ENCODE measurements at regions not wholly inside any gene's neighbourhood (a gene's known extent, or its start where the extent isn't known, plus 50 kb on each side); places are given as distances from the start of the nearest gene placed in this dataset.

DNA sequence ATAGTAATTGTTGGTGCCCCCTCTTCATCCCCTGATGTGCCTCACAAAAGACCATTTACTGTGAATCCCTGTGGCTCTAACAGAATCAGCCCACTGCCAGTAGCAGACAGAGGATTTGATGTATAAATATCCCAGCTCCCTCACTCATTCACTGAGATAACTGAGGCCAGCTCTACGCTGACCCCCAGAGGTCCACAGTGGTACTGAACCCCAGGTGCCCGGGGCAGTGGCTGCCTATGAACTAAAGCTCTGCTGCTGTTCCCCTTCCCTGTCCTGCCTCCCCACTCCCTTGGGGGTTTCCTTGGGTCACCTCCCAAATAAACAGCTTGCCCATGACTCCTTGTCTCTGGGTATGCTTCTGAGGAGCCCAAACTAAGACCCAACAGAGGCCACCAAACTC is 295.8 kb downstream of the FOXL1 start:
- Histone ChIP-seq H3K18ac (ENCODE audit: low read length) (no peak overlapping the region), H3K23ac (ENCODE audit: low read depth, low read length, poor library complexity) (no peak overlapping the region), H3K14ac (ENCODE audit: low read length) (no peak overlapping the region), H3K4me1 (ENCODE audit: control insufficient read depth in 2 of 2, insufficient read depth in 1 of 2, low read depth in 1 of 2, low read length in 2 of 2) (peaks cover 0 to 9% of the 10 kb centered on the region in 2 donors), H3K27me3 (ENCODE audit: control insufficient read depth in 3 of 3, insufficient read depth in 3 of 3, low read depth in 1 of 3, low read length in 3 of 3) (peaks cover 0 to 12% (median 0%) of the 10 kb centered on the region in 3 experiments), H3K79me1 (ENCODE audit: low read depth, low read length) (no peaks in the 10 kb centered on the region), H3K36me3 (replicated peaks in 1 of 2; ENCODE audit: control insufficient read depth in 2 of 2, insufficient read depth in 2 of 2, low read length in 2 of 2) (no peaks in the 10 kb centered on the region), H3K4me2 (ENCODE audit: insufficient read depth, low read length, poor library complexity, severe bottlenecking) (no peak overlapping the region), H2BK15ac (ENCODE audit: low read length) (no peak overlapping the region), H3K4ac (ENCODE audit: low read length) (no peak overlapping the region), H2BK5ac (ENCODE audit: low read length) (no peak overlapping the region), H2AK5ac (ENCODE audit: low read depth, low read length) (no peak overlapping the region), H3K9ac (ENCODE audit: low read depth, low read length, poor library complexity) (no peak overlapping the region), H4K91ac (ENCODE audit: low read depth, low read length, poor library complexity) (no peak overlapping the region), H4K8ac (ENCODE audit: low read depth, low read length) (no peak overlapping the region), H3K4me3 (ENCODE audit: low read length in 2 of 2) (no peak overlapping the region), H2AFZ (ENCODE audit: low read length) (no peak overlapping the region), H3K9me3 (replicated peaks in 1 of 2; ENCODE audit: control insufficient read depth in 2 of 2, insufficient read depth in 1 of 2, low read depth in 1 of 2, low read length in 2 of 2) (peaks cover 0 to 5% of the 10 kb centered on the region in 2 donors), H3K27ac (replicated peaks; ENCODE audit: low read length) (no peak overlapping the region), H2BK120ac (ENCODE audit: low read depth, low read length) (no peak overlapping the region), H2BK12ac (ENCODE audit: low read length) (no peak overlapping the region)
- no peak for DNase-seq (ENCODE audit: low spot score)
- no CpG with 5 or more reads among the region's 2 CpGs for WGBS, 2 donors (ENCODE audit: extremely low coverage in 2 of 2, insufficient read length in 2 of 2, insufficient replicate concordance in 1 of 2)

DNA sequence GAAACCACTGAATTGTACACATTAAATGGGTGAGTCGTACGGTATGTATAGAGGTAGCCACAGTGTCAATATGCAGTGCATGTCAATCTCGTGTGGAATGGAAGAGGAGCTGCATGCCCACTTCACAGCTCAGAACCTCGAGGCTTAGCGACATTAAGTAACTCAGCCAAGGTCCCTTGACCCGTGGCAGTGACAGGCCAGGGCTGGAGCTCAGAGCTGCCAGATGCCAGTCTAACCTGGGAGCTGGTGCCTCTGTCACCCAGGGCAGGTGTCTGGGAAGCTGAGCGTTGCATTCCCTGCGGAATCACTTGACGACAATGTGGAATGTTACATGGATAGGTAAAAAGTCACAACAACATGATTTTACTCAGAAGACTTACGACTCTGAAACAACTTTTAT is 298.1 kb downstream of the FOXL1 start:
- H3K18ac ChIP-seq (ENCODE audit: low read length): no peak overlapping the region
- no peak overlapping the region for H3K4me3 ChIP-seq (ENCODE audit: low read length in 2 of 2)
- H3K23ac ChIP-seq (ENCODE audit: low read depth, low read length, poor library complexity): no peak overlapping the region
- peaks cover 0 to 9% of the 10 kb centered on the region in 2 donors for H3K4me1 ChIP-seq (ENCODE audit: control insufficient read depth in 2 of 2, insufficient read depth in 1 of 2, low read depth in 1 of 2, low read length in 2 of 2)
- no CpG with 5 or more reads among the region's 10 CpGs for WGBS, 2 donors (ENCODE audit: extremely low coverage in 2 of 2, insufficient read length in 2 of 2, insufficient replicate concordance in 1 of 2)
- no peak overlapping the region for H3K4ac ChIP-seq (ENCODE audit: low read length)
- no peak overlapping the region for H3K9ac ChIP-seq (ENCODE audit: low read depth, low read length, poor library complexity)
- peak overlapping the region; percentile 19 for H2BK5ac ChIP-seq (ENCODE audit: low read length)
- no peak overlapping the region for H2AFZ ChIP-seq (ENCODE audit: low read length)
- no peak overlapping the region for H3K27ac ChIP-seq (replicated peaks; ENCODE audit: low read length)
- H3K36me3 ChIP-seq (replicated peaks in 1 of 2; ENCODE audit: control insufficient read depth in 2 of 2, insufficient read depth in 2 of 2, low read length in 2 of 2): no peaks in the 10 kb centered on the region
- no peak overlapping the region for H4K91ac ChIP-seq (ENCODE audit: low read depth, low read length, poor library complexity)
- H3K27me3 ChIP-seq (ENCODE audit: control insufficient read depth in 3 of 3, insufficient read depth in 3 of 3, low read depth in 1 of 3, low read length in 3 of 3): peaks cover 0 to 22% (median 0%) of the 10 kb centered on the region in 3 experiments
- H2BK15ac ChIP-seq (ENCODE audit: low read length): no peak overlapping the region
- DNase-seq (ENCODE audit: low spot score): no peak
- H2AK5ac ChIP-seq (ENCODE audit: low read depth, low read length): no peak overlapping the region
- H3K14ac ChIP-seq (ENCODE audit: low read length): no peak overlapping the region
- H2BK120ac ChIP-seq (ENCODE audit: low read depth, low read length): no peak overlapping the region
- no peak overlapping the region for H4K8ac ChIP-seq (ENCODE audit: low read depth, low read length)
- H3K79me1 ChIP-seq (ENCODE audit: low read depth, low read length): no peaks in the 10 kb centered on the region
- H3K4me2 ChIP-seq (ENCODE audit: insufficient read depth, low read length, poor library complexity, severe bottlenecking): no peak overlapping the region
- peaks cover 0 to 5% of the 10 kb centered on the region in 2 donors for H3K9me3 ChIP-seq (replicated peaks in 1 of 2; ENCODE audit: control insufficient read depth in 2 of 2, insufficient read depth in 1 of 2, low read depth in 1 of 2, low read length in 2 of 2)
- no peak overlapping the region for H2BK12ac ChIP-seq (ENCODE audit: low read length)

DNA sequence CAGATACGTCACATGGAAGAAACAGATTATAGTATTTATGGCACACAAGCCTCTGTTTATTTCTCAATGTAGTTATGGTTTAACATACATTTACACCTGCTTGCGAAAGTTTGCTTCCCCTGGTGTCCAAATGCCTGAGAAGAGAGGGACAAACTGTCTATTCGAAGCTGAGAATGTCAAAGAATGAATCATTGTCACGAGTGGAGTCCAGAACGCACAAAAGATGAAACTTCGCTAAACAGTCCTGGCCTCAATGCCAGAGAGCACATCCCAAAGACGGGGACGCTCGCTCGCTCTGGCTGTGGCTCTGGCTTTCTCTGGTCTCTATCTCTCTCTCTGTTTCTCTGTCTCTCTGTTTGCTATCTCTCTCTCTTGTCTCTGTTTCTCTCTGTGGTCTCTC is 298.8 kb downstream of the FOXL1 start:
- Histone ChIP-seq H4K91ac (ENCODE audit: low read depth, low read length, poor library complexity) (no peak overlapping the region), H3K4me3 (ENCODE audit: low read length in 2 of 2) (no peak overlapping the region), H3K79me1 (ENCODE audit: low read depth, low read length) (no peaks in the 10 kb centered on the region), H3K18ac (ENCODE audit: low read length) (no peak overlapping the region), H2AK5ac (ENCODE audit: low read depth, low read length) (no peak overlapping the region), H3K9ac (ENCODE audit: low read depth, low read length, poor library complexity) (no peak overlapping the region), H2BK5ac (ENCODE audit: low read length) (no peak overlapping the region), H3K4me1 (ENCODE audit: control insufficient read depth in 2 of 2, insufficient read depth in 1 of 2, low read depth in 1 of 2, low read length in 2 of 2) (peaks cover 0 to 9% of the 10 kb centered on the region in 2 donors), H3K36me3 (replicated peaks in 1 of 2; ENCODE audit: control insufficient read depth in 2 of 2, insufficient read depth in 2 of 2, low read length in 2 of 2) (no peaks in the 10 kb centered on the region), H3K4ac (ENCODE audit: low read length) (no peak overlapping the region), H3K4me2 (ENCODE audit: insufficient read depth, low read length, poor library complexity, severe bottlenecking) (no peak overlapping the region), H2BK12ac (ENCODE audit: low read length) (no peak overlapping the region), H2AFZ (ENCODE audit: low read length) (no peak overlapping the region), H3K9me3 (replicated peaks in 1 of 2; ENCODE audit: control insufficient read depth in 2 of 2, insufficient read depth in 1 of 2, low read depth in 1 of 2, low read length in 2 of 2) (peaks cover 0 to 5% of the 10 kb centered on the region in 2 donors), H2BK15ac (ENCODE audit: low read length) (no peak overlapping the region), H3K27me3 (ENCODE audit: control insufficient read depth in 3 of 3, insufficient read depth in 3 of 3, low read depth in 1 of 3, low read length in 3 of 3) (peaks cover 0 to 22% (median 0%) of the 10 kb centered on the region in 3 experiments), H2BK120ac (ENCODE audit: low read depth, low read length) (no peak overlapping the region), H3K23ac (ENCODE audit: low read depth, low read length, poor library complexity) (no peak overlapping the region), H4K8ac (ENCODE audit: low read depth, low read length) (no peak overlapping the region), H3K27ac (replicated peaks; ENCODE audit: low read length) (no peak overlapping the region), H3K14ac (ENCODE audit: low read length) (no peak overlapping the region)
- no peak for DNase-seq (ENCODE audit: low spot score)
- WGBS, 2 donors (ENCODE audit: extremely low coverage in 2 of 2, insufficient read length in 2 of 2, insufficient replicate concordance in 1 of 2): no CpG with 5 or more reads among the region's 10 CpGs

DNA sequence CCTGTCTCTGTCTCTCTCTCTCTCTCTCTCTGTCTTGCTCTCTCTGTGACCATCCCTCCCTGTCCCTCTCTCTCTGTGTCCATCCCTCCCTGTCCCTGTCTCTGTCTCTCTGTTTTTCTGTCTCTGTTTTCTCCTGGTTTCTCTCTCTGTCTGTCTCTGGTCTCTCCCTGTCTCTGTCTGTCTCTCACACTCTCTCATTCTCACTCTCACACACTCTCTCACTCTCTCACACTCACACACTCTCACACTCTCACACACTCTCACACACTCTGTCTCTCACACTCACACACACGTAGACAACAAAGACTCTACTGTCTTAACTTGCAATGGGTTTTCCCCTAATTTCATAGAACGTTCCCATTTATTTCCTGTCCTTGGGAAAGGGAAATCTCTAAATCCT is 299.5 kb downstream of the FOXL1 start:
- H3K36me3 ChIP-seq (replicated peaks in 1 of 2; ENCODE audit: control insufficient read depth in 2 of 2, insufficient read depth in 2 of 2, low read length in 2 of 2): no peaks in the 10 kb centered on the region
- no peak overlapping the region for H3K18ac ChIP-seq (ENCODE audit: low read length)
- no peaks in the 10 kb centered on the region for H3K79me1 ChIP-seq (ENCODE audit: low read depth, low read length)
- no peak overlapping the region for H3K4ac ChIP-seq (ENCODE audit: low read length)
- no peak for DNase-seq (ENCODE audit: low spot score)
- H4K91ac ChIP-seq (ENCODE audit: low read depth, low read length, poor library complexity): no peak overlapping the region
- H3K4me2 ChIP-seq (ENCODE audit: insufficient read depth, low read length, poor library complexity, severe bottlenecking): no peak overlapping the region
- no peak overlapping the region for H4K8ac ChIP-seq (ENCODE audit: low read depth, low read length)
- H3K4me1 ChIP-seq (ENCODE audit: control insufficient read depth in 2 of 2, insufficient read depth in 1 of 2, low read depth in 1 of 2, low read length in 2 of 2): peaks cover 0 to 9% of the 10 kb centered on the region in 2 donors
- H3K23ac ChIP-seq (ENCODE audit: low read depth, low read length, poor library complexity): no peak overlapping the region
- H3K14ac ChIP-seq (ENCODE audit: low read length): no peak overlapping the region
- no peak overlapping the region for H2AK5ac ChIP-seq (ENCODE audit: low read depth, low read length)
- H3K27ac ChIP-seq (replicated peaks; ENCODE audit: low read length): no peak overlapping the region
- H3K9ac ChIP-seq (ENCODE audit: low read depth, low read length, poor library complexity): no peak overlapping the region
- WGBS, 2 donors (ENCODE audit: extremely low coverage in 2 of 2, insufficient read length in 2 of 2, insufficient replicate concordance in 1 of 2): 100% methylated on average over 1 of the region's 2 CpGs; no CpG with 5 or more reads in 1 of the 2 donors
- no peak overlapping the region for H2BK12ac ChIP-seq (ENCODE audit: low read length)
- H2AFZ ChIP-seq (ENCODE audit: low read length): no peak overlapping the region
- H2BK15ac ChIP-seq (ENCODE audit: low read length): no peak overlapping the region
- peaks cover 0 to 4% of the 10 kb centered on the region in 2 donors for H3K9me3 ChIP-seq (replicated peaks in 1 of 2; ENCODE audit: control insufficient read depth in 2 of 2, insufficient read depth in 1 of 2, low read depth in 1 of 2, low read length in 2 of 2)
- H2BK120ac ChIP-seq (ENCODE audit: low read depth, low read length): no peak overlapping the region
- H3K4me3 ChIP-seq (ENCODE audit: low read length in 2 of 2): no peak overlapping the region
- peaks cover 0 to 22% (median 0%) of the 10 kb centered on the region in 3 experiments for H3K27me3 ChIP-seq (ENCODE audit: control insufficient read depth in 3 of 3, insufficient read depth in 3 of 3, low read depth in 1 of 3, low read length in 3 of 3)
- no peak overlapping the region for H2BK5ac ChIP-seq (ENCODE audit: low read length)
